ENCODE measurements at regions not wholly inside any gene's neighbourhood (a gene's known extent, or its start where the extent isn't known, plus 50 kb on each side); places are given as distances from the start of the nearest gene placed in this dataset.

DNA sequence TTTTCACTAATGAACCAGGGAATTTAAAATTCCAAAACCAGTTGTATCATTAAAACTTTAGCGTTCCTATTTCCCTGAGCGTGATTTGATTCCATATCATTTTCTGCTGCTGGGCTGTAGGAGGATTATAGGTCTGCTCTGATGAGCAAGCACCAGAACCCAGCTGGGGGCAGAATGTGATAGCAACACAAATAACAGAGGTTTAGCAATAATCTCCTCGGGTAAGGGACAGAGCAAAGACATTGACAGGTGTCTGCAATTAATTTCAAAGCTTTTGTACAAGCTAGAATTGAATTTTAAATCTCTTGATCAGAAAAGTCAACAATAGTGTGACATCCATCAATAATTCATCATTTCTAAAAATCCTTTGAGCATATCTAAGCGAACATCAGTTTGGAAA, 163.4 kb upstream of the RAP2B start:
- DNase-seq (ENCODE audit: low read depth in 1 of 2, low spot score in 1 of 2): no peak
- H3K4me3 ChIP-seq (replicated peaks; ENCODE audit: insufficient read depth, low read length): no peak overlapping the region
- H3K27ac ChIP-seq (replicated peaks): no peak overlapping the region
- H3K27me3 ChIP-seq (ENCODE audit: insufficient read depth, poor library complexity, severe bottlenecking): no peaks in the 10 kb centered on the region
- TF ChIP-seq, protein P1, sequence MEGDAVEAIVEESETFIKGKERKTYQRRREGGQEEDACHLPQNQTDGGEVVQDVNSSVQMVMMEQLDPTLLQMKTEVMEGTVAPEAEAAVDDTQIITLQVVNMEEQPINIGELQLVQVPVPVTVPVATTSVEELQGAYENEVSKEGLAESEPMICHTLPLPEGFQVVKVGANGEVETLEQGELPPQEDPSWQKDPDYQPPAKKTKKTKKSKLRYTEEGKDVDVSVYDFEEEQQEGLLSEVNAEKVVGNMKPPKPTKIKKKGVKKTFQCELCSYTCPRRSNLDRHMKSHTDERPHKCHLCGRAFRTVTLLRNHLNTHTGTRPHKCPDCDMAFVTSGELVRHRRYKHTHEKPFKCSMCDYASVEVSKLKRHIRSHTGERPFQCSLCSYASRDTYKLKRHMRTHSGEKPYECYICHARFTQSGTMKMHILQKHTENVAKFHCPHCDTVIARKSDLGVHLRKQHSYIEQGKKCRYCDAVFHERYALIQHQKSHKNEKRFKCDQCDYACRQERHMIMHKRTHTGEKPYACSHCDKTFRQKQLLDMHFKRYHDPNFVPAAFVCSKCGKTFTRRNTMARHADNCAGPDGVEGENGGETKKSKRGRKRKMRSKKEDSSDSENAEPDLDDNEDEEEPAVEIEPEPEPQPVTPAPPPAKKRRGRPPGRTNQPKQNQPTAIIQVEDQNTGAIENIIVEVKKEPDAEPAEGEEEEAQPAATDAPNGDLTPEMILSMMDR (IDR thresholded peaks at IDR 0.05; ENCODE audit: insufficient read depth, low read length): no peak
- TF ChIP-seq GABPA (IDR thresholded peaks at IDR 0.05; ENCODE audit: low read depth) (no peak), POLR2AphosphoS5 (IDR thresholded peaks at IDR 0.05; ENCODE audit: low read depth) (no peak), SPI1 (IDR thresholded peaks at IDR 0.05; ENCODE audit: borderline replicate concordance, low read depth) (no peak)
- TF ChIP-seq, protein P2, sequence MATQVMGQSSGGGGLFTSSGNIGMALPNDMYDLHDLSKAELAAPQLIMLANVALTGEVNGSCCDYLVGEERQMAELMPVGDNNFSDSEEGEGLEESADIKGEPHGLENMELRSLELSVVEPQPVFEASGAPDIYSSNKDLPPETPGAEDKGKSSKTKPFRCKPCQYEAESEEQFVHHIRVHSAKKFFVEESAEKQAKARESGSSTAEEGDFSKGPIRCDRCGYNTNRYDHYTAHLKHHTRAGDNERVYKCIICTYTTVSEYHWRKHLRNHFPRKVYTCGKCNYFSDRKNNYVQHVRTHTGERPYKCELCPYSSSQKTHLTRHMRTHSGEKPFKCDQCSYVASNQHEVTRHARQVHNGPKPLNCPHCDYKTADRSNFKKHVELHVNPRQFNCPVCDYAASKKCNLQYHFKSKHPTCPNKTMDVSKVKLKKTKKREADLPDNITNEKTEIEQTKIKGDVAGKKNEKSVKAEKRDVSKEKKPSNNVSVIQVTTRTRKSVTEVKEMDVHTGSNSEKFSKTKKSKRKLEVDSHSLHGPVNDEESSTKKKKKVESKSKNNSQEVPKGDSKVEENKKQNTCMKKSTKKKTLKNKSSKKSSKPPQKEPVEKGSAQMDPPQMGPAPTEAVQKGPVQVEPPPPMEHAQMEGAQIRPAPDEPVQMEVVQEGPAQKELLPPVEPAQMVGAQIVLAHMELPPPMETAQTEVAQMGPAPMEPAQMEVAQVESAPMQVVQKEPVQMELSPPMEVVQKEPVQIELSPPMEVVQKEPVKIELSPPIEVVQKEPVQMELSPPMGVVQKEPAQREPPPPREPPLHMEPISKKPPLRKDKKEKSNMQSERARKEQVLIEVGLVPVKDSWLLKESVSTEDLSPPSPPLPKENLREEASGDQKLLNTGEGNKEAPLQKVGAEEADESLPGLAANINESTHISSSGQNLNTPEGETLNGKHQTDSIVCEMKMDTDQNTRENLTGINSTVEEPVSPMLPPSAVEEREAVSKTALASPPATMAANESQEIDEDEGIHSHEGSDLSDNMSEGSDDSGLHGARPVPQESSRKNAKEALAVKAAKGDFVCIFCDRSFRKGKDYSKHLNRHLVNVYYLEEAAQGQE (IDR thresholded peaks at IDR 0.05; ENCODE audit: insufficient replicate concordance, low read depth): no peak

DNA sequence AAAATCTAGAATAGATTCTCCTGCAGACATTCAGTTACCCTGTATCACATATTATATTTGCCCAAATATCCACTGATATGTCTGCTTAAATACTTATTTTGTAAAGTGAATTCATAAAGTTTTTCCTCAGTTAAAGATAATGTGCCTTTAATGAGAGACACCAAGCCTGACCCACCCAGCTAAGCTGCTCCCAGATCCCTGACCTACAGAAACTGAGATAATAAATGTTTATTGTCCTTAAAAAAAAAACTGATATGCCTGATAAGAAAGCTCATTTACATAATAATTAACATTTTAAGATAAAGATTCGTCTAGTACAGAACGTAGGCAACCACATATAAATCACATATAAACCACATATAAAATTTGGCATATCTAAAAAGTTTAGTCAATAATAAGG, 161.7 kb upstream of the RAP2B start:
- TF ChIP-seq POLR2AphosphoS5 (IDR thresholded peaks at IDR 0.05; ENCODE audit: low read depth) (no peak), GABPA (IDR thresholded peaks at IDR 0.05; ENCODE audit: low read depth) (no peak), SPI1 (IDR thresholded peaks at IDR 0.05; ENCODE audit: borderline replicate concordance, low read depth) (no peak)
- TF ChIP-seq, protein P1 (IDR thresholded peaks at IDR 0.05; ENCODE audit: insufficient read depth, low read length): no peak
- TF ChIP-seq, protein P2 (IDR thresholded peaks at IDR 0.05; ENCODE audit: insufficient replicate concordance, low read depth): no peak
- Histone ChIP-seq H3K27ac (replicated peaks) (no peak overlapping the region), H3K4me3 (replicated peaks; ENCODE audit: insufficient read depth, low read length) (no peak overlapping the region), H3K27me3 (ENCODE audit: insufficient read depth, poor library complexity, severe bottlenecking) (no peaks in the 10 kb centered on the region)
- DNase-seq (ENCODE audit: low read depth in 1 of 2, low spot score in 1 of 2): no peak

DNA sequence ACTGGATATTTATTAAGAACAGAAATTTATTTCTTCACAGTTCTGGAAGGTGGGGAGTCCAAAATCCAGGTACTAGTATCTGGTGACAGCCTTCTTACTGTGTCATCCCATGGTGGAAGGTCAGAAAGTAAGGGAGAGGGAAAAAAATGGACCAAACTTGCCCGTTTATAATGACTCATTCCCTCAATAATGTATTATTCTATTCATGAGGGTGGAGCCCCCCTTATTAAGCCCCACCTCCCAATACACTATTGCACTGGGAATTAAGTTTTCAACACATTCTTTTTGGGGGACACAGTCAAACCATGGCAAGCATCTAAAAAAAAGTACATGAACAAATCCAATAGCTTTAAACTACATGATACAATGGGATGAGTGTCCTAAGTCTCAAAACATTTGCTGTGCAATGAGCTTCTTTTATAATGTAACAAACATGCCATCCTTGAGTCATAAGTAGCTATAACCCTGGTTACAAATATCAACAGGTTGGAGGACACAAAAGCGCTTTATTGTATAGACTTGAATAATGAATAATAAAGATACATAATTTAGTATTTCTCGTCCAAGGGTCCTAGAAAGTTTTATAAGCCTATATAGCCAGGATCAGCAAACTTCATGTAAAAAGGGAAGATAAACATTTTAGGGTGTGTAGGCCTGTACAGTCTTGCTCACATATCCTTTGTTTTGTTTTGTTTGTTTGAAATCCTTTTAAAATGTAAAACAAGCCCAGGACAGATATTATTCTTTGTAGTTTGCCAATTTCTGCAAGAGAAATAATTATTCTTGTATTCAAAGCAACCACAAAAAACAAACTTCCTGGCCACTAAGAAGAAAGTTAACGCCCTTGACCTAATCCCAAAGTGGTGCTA, 160.6 kb upstream of the RAP2B start:
- no peak for TF ChIP-seq SPI1 (IDR thresholded peaks at IDR 0.05; ENCODE audit: borderline replicate concordance, low read depth)
- TF ChIP-seq, protein P1 (IDR thresholded peaks at IDR 0.05; ENCODE audit: insufficient read depth, low read length): no peak
- TF ChIP-seq, protein P2 (IDR thresholded peaks at IDR 0.05; ENCODE audit: insufficient replicate concordance, low read depth): no peak
- TF ChIP-seq GABPA (IDR thresholded peaks at IDR 0.05; ENCODE audit: low read depth): no peak
- TF ChIP-seq POLR2AphosphoS5 (IDR thresholded peaks at IDR 0.05; ENCODE audit: low read depth): no peak
- no peaks in the 10 kb centered on the region for H3K27me3 ChIP-seq (ENCODE audit: insufficient read depth, poor library complexity, severe bottlenecking)
- DNase-seq (ENCODE audit: low read depth in 1 of 2, low spot score in 1 of 2): no peak

More for the DNA sequence above, 160.6 kb upstream of the RAP2B start:
- Histone ChIP-seq H3K4me3 (replicated peaks; ENCODE audit: insufficient read depth, low read length) (no peak overlapping the region), H3K27ac (replicated peaks) (no peak overlapping the region)
